Trophoblast cell (in vitro differentiated cells and primary cell): ENCODE measurements at regions not wholly inside any gene's neighbourhood (a gene's known extent, or its start where the extent isn't known, plus 50 kb on each side); places are given as distances from the start of the nearest gene placed in this dataset.
"Not testable (repeated sequence)": the region's sequence is repeated elsewhere in the genome, so short reads cannot be mapped to it uniquely, and the experiment has no call there.

ENCODE experiments used
- DNase-seq, 2 donors: peaks; one replicate each; pipeline ENCODE4 v3.0.0-alpha.2; 2016
- H2AFZ ChIP-seq: 2 replicates; pipeline ENCODE4 v1.6.1; 2013; ENCODE audit warnings: low read length, moderate library complexity, mild to moderate bottlenecking; ENCODE audit not compliant: insufficient read depth, poor library complexity
- H2AK5ac ChIP-seq: 2 replicates; pipeline ENCODE4 v1.6.1; 2013; ENCODE audit warnings: mild to moderate bottlenecking, low read length
- H2BK120ac ChIP-seq: 2 replicates; pipeline ENCODE4 v1.6.1; 2013; ENCODE audit warnings: low read length, mild to moderate bottlenecking, moderate library complexity; ENCODE audit not compliant: insufficient read depth, poor library complexity
- H2BK12ac ChIP-seq: 2 replicates; pipeline ENCODE4 v1.6.1; 2013; ENCODE audit warnings: mild to moderate bottlenecking, low read length, moderate library complexity
- H2BK5ac ChIP-seq: 2 replicates; pipeline ENCODE4 v1.6.1; 2013; ENCODE audit warnings: low read length, low read depth, moderate library complexity, mild to moderate bottlenecking; ENCODE audit not compliant: poor library complexity
- H3K14ac ChIP-seq: 2 replicates; pipeline ENCODE4 v1.6.1; 2013; ENCODE audit warnings: mild to moderate bottlenecking, low read length
- H3K18ac ChIP-seq: 2 replicates; pipeline ENCODE4 v1.6.1; 2013; ENCODE audit warnings: mild to moderate bottlenecking, low read length
- H3K23ac ChIP-seq: 2 replicates; pipeline ENCODE4 v1.6.1; 2013; ENCODE audit warnings: low read length
- H3K27ac ChIP-seq: 2 replicates; pipeline ENCODE4 v1.5.1; 2013; ENCODE audit warnings: low read depth, mild to moderate bottlenecking, inconsistent platforms, low read length, moderate library complexity
- H3K27me3 ChIP-seq: 2 replicates; pipeline ENCODE4 v1.6.1; 2013; ENCODE audit warnings: inconsistent platforms, mild to moderate bottlenecking, low read length, moderate library complexity; ENCODE audit not compliant: insufficient read depth
- H3K36me3 ChIP-seq, 2 experiments: 1 replicate in 1 of 2; 2 replicates in 1 of 2; pipeline ENCODE4 v1.6.1; 2013; ENCODE audit warnings: low read length in 2 of 2, mild to moderate bottlenecking in 2 of 2, moderate library complexity in 1 of 2; ENCODE audit not compliant: insufficient read depth in 2 of 2, control insufficient read depth in 1 of 2
- H3K4ac ChIP-seq: 2 replicates; pipeline ENCODE4 v1.6.1; 2013; ENCODE audit warnings: low read depth, mild to moderate bottlenecking, low read length, moderate library complexity
- H3K4me1 ChIP-seq, 2 experiments: 1 replicate in 1 of 2; 2 replicates in 1 of 2; pipeline ENCODE4 v1.6.1; 2013; ENCODE audit warnings: low read length in 2 of 2, mild to moderate bottlenecking in 2 of 2, moderate library complexity in 1 of 2; ENCODE audit not compliant: insufficient read depth in 2 of 2, control insufficient read depth in 1 of 2
- H3K4me2 ChIP-seq: 2 replicates; pipeline ENCODE4 v1.6.1; 2013; ENCODE audit warnings: inconsistent platforms, mild to moderate bottlenecking, low read length, moderate library complexity
- H3K4me3 ChIP-seq: 2 replicates; pipeline ENCODE4 v1.5.1; 2013; ENCODE audit warnings: mild to moderate bottlenecking, low read depth, low read length, inconsistent platforms
- H3K79me1 ChIP-seq: one replicate; pipeline ENCODE4 v1.6.1; 2013; ENCODE audit warnings: low read length
- H3K79me2 ChIP-seq: 2 replicates; pipeline ENCODE4 v1.6.1; 2013; ENCODE audit warnings: low read length, mild to moderate bottlenecking; ENCODE audit not compliant: control insufficient read depth, insufficient read depth, poor library complexity
- H3K9ac ChIP-seq: 2 replicates; pipeline ENCODE4 v1.6.1; 2013; ENCODE audit warnings: mild to moderate bottlenecking, low read length
- H3K9me3 ChIP-seq: 2 replicates; pipeline ENCODE4 v1.6.1; 2013; ENCODE audit warnings: low read depth, mild to moderate bottlenecking, control low read depth, inconsistent platforms, low read length; ENCODE audit not compliant: insufficient read depth
- H4K12ac ChIP-seq: 2 replicates; pipeline ENCODE4 v1.6.1; 2013; ENCODE audit warnings: low read depth, mild to moderate bottlenecking, low read length, moderate library complexity
- H4K8ac ChIP-seq: 2 replicates; pipeline ENCODE4 v1.6.1; 2013; ENCODE audit warnings: low read depth, mild to moderate bottlenecking, low read length, moderate library complexity
- H4K91ac ChIP-seq: one replicate; pipeline ENCODE4 v1.6.1; 2013; ENCODE audit warnings: low read depth, mild to moderate bottlenecking, low read length, moderate library complexity
- WGBS: extraction: QIAGEN DNeasy Blood & Tissue Kit; methylation state at CpG from one replicate; pipeline ENCODE4 v1.1.7; 2013; ENCODE audit warnings: missing lambda C conversion rate; ENCODE audit not compliant: insufficient read length, insufficient coverage; ENCODE audit errors: extremely low coverage; 5-methylcytosine and 5-hydroxymethylcytosine counted together

- no peak overlapping the region for H2BK12ac ChIP-seq
- H4K12ac ChIP-seq = no peak overlapping the region
- H3K4me1 ChIP-seq = peaks cover 5 to 7% of the 10 kb centered on the region in 2 experiments
- no peak overlapping the region for H3K23ac ChIP-seq
- H3K27ac ChIP-seq = no peak overlapping the region
- no peak for DNase-seq
- no peak overlapping the region for H3K4me3 ChIP-seq
- H2AFZ ChIP-seq = no peak overlapping the region
- H3K4ac ChIP-seq = no peak overlapping the region
- no peak overlapping the region for H3K4me2 ChIP-seq
- no peaks in the 10 kb centered on the region for H3K79me1 ChIP-seq
- H2AK5ac ChIP-seq = no peak overlapping the region
- H3K36me3 ChIP-seq = no peaks in the 10 kb centered on the region
- no peaks in the 10 kb centered on the region for H3K79me2 ChIP-seq
- no peaks in the 10 kb centered on the region for H3K9me3 ChIP-seq
- H4K91ac ChIP-seq = no peak overlapping the region
- no peak overlapping the region for H3K14ac ChIP-seq
- H3K27me3 ChIP-seq = no peaks in the 10 kb centered on the region
- no peak overlapping the region for H2BK5ac ChIP-seq
- H2BK120ac ChIP-seq = no peak overlapping the region
- H3K9ac ChIP-seq = no peak overlapping the region
- no peak overlapping the region for H4K8ac ChIP-seq
- no peak overlapping the region for H3K18ac ChIP-seq
- no CpG with 5 or more reads among the region's 6 CpGs for WGBS
Measured at GRCh38 chr7:142468871-142469665, 211.2 kb upstream of the PRSS58 start.

GRCh38 chr7:142467056-142467655 lies 209.3 kb upstream of the PRSS58 start:
- H3K27ac ChIP-seq, H2BK12ac ChIP-seq, H3K9ac ChIP-seq, H3K79me2 ChIP-seq, H4K8ac ChIP-seq, H2BK5ac ChIP-seq, H2AK5ac ChIP-seq, H3K4ac ChIP-seq, H3K4me3 ChIP-seq, H3K9me3 ChIP-seq, DNase-seq, H2BK120ac ChIP-seq, H3K23ac ChIP-seq, H4K12ac ChIP-seq, H4K91ac ChIP-seq, H3K18ac ChIP-seq, H2AFZ ChIP-seq, H3K4me2 ChIP-seq, H3K79me1 ChIP-seq, H3K4me1 ChIP-seq, H3K14ac ChIP-seq, H3K36me3 ChIP-seq, H3K27me3 ChIP-seq: not testable (repeated sequence)
- no CpG with 5 or more reads among the region's 7 CpGs for WGBS

GRCh38 chr7:142463401-142463850 lies 205.6 kb upstream of the PRSS58 start:
- no peak overlapping the region for H2AFZ ChIP-seq
- H3K27me3 ChIP-seq = no peaks in the 10 kb centered on the region
- no peaks in the 10 kb centered on the region for H3K36me3 ChIP-seq
- no peak overlapping the region for H4K12ac ChIP-seq
- peaks cover under 1 to 2% of the 10 kb centered on the region in 2 experiments for H3K4me1 ChIP-seq
- no peak overlapping the region for H3K27ac ChIP-seq
- H2BK5ac ChIP-seq = no peak overlapping the region
- no peak overlapping the region for H2BK12ac ChIP-seq
- no peak overlapping the region for H3K4me2 ChIP-seq
- H3K79me1 ChIP-seq = no peaks in the 10 kb centered on the region
- no peak overlapping the region for H3K4ac ChIP-seq
- no peak overlapping the region for H3K9ac ChIP-seq
- no peak overlapping the region for H3K14ac ChIP-seq
- H3K79me2 ChIP-seq = no peaks in the 10 kb centered on the region
- no peak overlapping the region for H3K4me3 ChIP-seq
- no peak overlapping the region for H2BK120ac ChIP-seq
- no CpG with 5 or more reads among the region's 6 CpGs for WGBS
- H3K9me3 ChIP-seq = no peaks in the 10 kb centered on the region
- no peak for DNase-seq
- no peak overlapping the region for H4K8ac ChIP-seq
- no peak overlapping the region for H4K91ac ChIP-seq
- H3K23ac ChIP-seq = no peak overlapping the region
- no peak overlapping the region for H3K18ac ChIP-seq
- no peak overlapping the region for H2AK5ac ChIP-seq

GRCh38 chr7:142461437-142461836 lies 203.6 kb upstream of the PRSS58 start:
- peak; percentile 61 to 87 for DNase-seq
- H4K12ac ChIP-seq = no peak overlapping the region
- no peak overlapping the region for H3K27ac ChIP-seq
- H3K23ac ChIP-seq = no peak overlapping the region
- no peak overlapping the region for H2AFZ ChIP-seq
- no peak overlapping the region for H3K4ac ChIP-seq
- no peak overlapping the region for H2BK12ac ChIP-seq
- no peaks in the 10 kb centered on the region for H3K79me2 ChIP-seq
- no peaks in the 10 kb centered on the region for H3K36me3 ChIP-seq
- H2BK5ac ChIP-seq = no peak overlapping the region
- no peak overlapping the region for H2BK120ac ChIP-seq
- no peak overlapping the region for H2AK5ac ChIP-seq
- WGBS = no CpG with 5 or more reads among the region's 2 CpGs
- H3K9me3 ChIP-seq = no peaks in the 10 kb centered on the region
- H3K18ac ChIP-seq = no peak overlapping the region
- no peak overlapping the region for H3K4me2 ChIP-seq
- H3K4me3 ChIP-seq = no peak overlapping the region
- H3K9ac ChIP-seq = no peak overlapping the region
- no peak overlapping the region for H4K91ac ChIP-seq
- H3K14ac ChIP-seq = no peak overlapping the region
- no peaks in the 10 kb centered on the region for H3K27me3 ChIP-seq
- H3K4me1 ChIP-seq = peaks cover 0 to 2% of the 10 kb centered on the region in 2 experiments
- no peak overlapping the region for H4K8ac ChIP-seq
- no peaks in the 10 kb centered on the region for H3K79me1 ChIP-seq
